H1 (cell line): ENCODE measurements at regions not wholly inside any gene's neighbourhood (a gene's known extent, or its start where the extent isn't known, plus 50 kb on each side); places are given as distances from the start of the nearest gene placed in this dataset.
A peak's percentile ranks its signal among the peaks of the same experiment; 100 is the strongest.

Experiments used
- CTCF ChIA-PET: fragments of 300-600 bp; sonication (Branson Sonifier 250); formaldehyde crosslinking; loops from one replicate; lab custom pipeline; 2021; ENCODE audit not compliant: partially characterized antibody; lab: Charles Lee
- POLR2A ChIA-PET: fragments of 300-600 bp; sonication (Branson Sonifier 250); formaldehyde crosslinking; loops from one replicate; lab custom pipeline; 2021; ENCODE audit warnings: inconsistent platforms; ENCODE audit not compliant: partially characterized antibody; lab: Charles Lee
- DNase-seq, 2 experiments: peaks; one replicate each; pipeline versions ENCODE4 v3.0.0 to v3.0.0-alpha.2; 2010 to 2022; ENCODE audit warnings: low spot score in 2 of 2, low read depth in 1 of 2, mixed read lengths in 1 of 2
- FAIRE-seq: peaks from 2 replicates; lab custom pipeline; 2011; peaks lifted over from hg19 to GRCh38; lab: Jason Lieb, UNC
- H2AFZ ChIP-seq: 2 replicates; pipeline ENCODE4 v1.8.1; 2012; ENCODE audit warnings: low read length, inconsistent platforms
- H2AK5ac ChIP-seq: 2 replicates; pipeline ENCODE4 v1.6.1; 2013; ENCODE audit warnings: low read depth, low read length
- H2BK120ac ChIP-seq: replicated peaks from 2 replicates; pipeline ENCODE3; 2013; ENCODE audit warnings: low read depth, low read length, inconsistent platforms
- H2BK12ac ChIP-seq: 2 replicates; pipeline ENCODE4 v1.6.1; 2013; ENCODE audit warnings: low read depth, low read length
- H2BK15ac ChIP-seq: 2 replicates; pipeline ENCODE4 v1.6.1; 2013; ENCODE audit warnings: low read length
- H2BK20ac ChIP-seq: 2 replicates; pipeline ENCODE4 v1.6.1; 2013; ENCODE audit warnings: low read length
- H2BK5ac ChIP-seq: 2 replicates; pipeline ENCODE4 v1.6.1; 2013; ENCODE audit warnings: low read depth, low read length
- H3K14ac ChIP-seq: 2 replicates; pipeline ENCODE4 v1.6.1; 2013; ENCODE audit warnings: inconsistent platforms; ENCODE audit not compliant: insufficient read length
- H3K18ac ChIP-seq: 2 replicates; pipeline ENCODE4 v1.6.1; 2013; ENCODE audit warnings: low read length; ENCODE audit errors: extremely low read depth
- H3K23ac ChIP-seq: 2 replicates; pipeline ENCODE4 v1.6.1; 2013; ENCODE audit warnings: inconsistent platforms; ENCODE audit not compliant: insufficient read length
- H3K23me2 ChIP-seq: 2 replicates; pipeline ENCODE4 v1.6.1; 2013; ENCODE audit warnings: low read depth, low read length
- H3K27ac ChIP-seq: 2 replicates; pipeline ENCODE4 v1.6.1; 2011; ENCODE audit warnings: low read depth, low read length, inconsistent platforms
- H3K27me3 ChIP-seq, 4 experiments: replicated peaks in 1 of 4; 1 replicate in 1 of 4; 2 replicates in 3 of 4; pipeline versions ENCODE4 v1.6.1 to v1.8.1; 2011 to 2013; ENCODE audit warnings: low read length in 3 of 4, mild to moderate bottlenecking in 3 of 4, inconsistent platforms in 2 of 4, mixed read lengths in 2 of 4, moderate library complexity in 1 of 4; ENCODE audit not compliant: control insufficient read depth in 3 of 4, insufficient read depth in 3 of 4; ENCODE audit errors: extremely low read depth in 1 of 4
- H3K36me3 ChIP-seq, 4 experiments: 2 replicates each; pipeline versions ENCODE4 v1.6.1 to v1.8.1; 2011 to 2013; ENCODE audit warnings: mild to moderate bottlenecking in 4 of 4, low read length in 3 of 4, moderate library complexity in 2 of 4, control low read depth in 1 of 4, inconsistent platforms in 1 of 4; ENCODE audit not compliant: insufficient read depth in 4 of 4, control insufficient read depth in 2 of 4
- H3K4ac ChIP-seq: replicated peaks from 2 replicates; pipeline ENCODE3; 2013; ENCODE audit warnings: low read length, low read depth, mixed read lengths, inconsistent platforms; ENCODE audit not compliant: insufficient read length
- H3K4me1 ChIP-seq, 4 experiments: replicated peaks in 1 of 4; 1 replicate in 1 of 4; 2 replicates in 3 of 4; pipeline versions ENCODE4 v1.6.1 to v1.8.1; 2011 to 2013; ENCODE audit warnings: low read length in 3 of 4, inconsistent platforms in 2 of 4, mixed read lengths in 1 of 4; ENCODE audit not compliant: insufficient read depth in 4 of 4, control insufficient read depth in 3 of 4
- H3K4me2 ChIP-seq, 2 experiments: 2 replicates each; pipeline versions ENCODE4 v1.6.1 to v1.8.1; 2011 to 2013; ENCODE audit warnings: low read depth in 2 of 2, low read length in 2 of 2, control low read depth in 1 of 2, inconsistent platforms in 1 of 2, mild to moderate bottlenecking in 1 of 2; ENCODE audit not compliant: insufficient read depth in 1 of 2
- H3K4me3 ChIP-seq, 4 experiments: fragments of 200-600, 300-600 bp in 1 of 4; sonication (generic), shearing (Covaris generic), sonication (Bioruptor Twin) in 1 of 4; 2 replicates each; pipeline versions ENCODE4 v1.5.1 to v1.8.1; 2011 to 2016; ENCODE audit warnings: low read length in 4 of 4, low read depth in 3 of 4, control low read depth in 2 of 4, inconsistent platforms in 2 of 4, mild to moderate bottlenecking in 2 of 4, mixed read lengths in 1 of 4, moderate library complexity in 1 of 4; ENCODE audit not compliant: insufficient read depth in 2 of 4; ENCODE audit errors: extremely low read depth in 1 of 4
- H3K56ac ChIP-seq: replicated peaks from 2 replicates; pipeline ENCODE3; 2013; ENCODE audit warnings: low read depth, mild to moderate bottlenecking, mixed read lengths, low read length, inconsistent platforms; ENCODE audit not compliant: insufficient read length
- H3K79me1 ChIP-seq: 2 replicates; pipeline ENCODE4 v1.6.1; 2013; ENCODE audit warnings: low read depth, low read length, control low read depth
- H3K79me2 ChIP-seq, 2 experiments: 2 replicates each; pipeline versions ENCODE4 v1.6.1 to v1.8.1; 2012 to 2013; ENCODE audit warnings: low read length in 2 of 2, mild to moderate bottlenecking in 2 of 2, inconsistent platforms in 1 of 2; ENCODE audit not compliant: insufficient read depth in 2 of 2, control insufficient read depth in 1 of 2
- H3K9ac ChIP-seq, 4 experiments: replicated peaks in 1 of 4; 1 replicate in 1 of 4; 2 replicates in 3 of 4; pipeline versions ENCODE4 v1.6.1 to v1.8.1; 2011 to 2013; ENCODE audit warnings: low read depth in 3 of 4, low read length in 3 of 4, control low read depth in 2 of 4, mild to moderate bottlenecking in 2 of 4, moderate library complexity in 2 of 4, inconsistent platforms in 1 of 4; ENCODE audit errors: extremely low read depth in 1 of 4
- H3K9me3 ChIP-seq, 2 experiments: 2 replicates each; pipeline versions ENCODE4 v1.6.1 to v1.8.1; 2012 to 2013; ENCODE audit warnings: mild to moderate bottlenecking in 2 of 2, moderate library complexity in 2 of 2, control low read depth in 1 of 2, inconsistent platforms in 1 of 2, low read depth in 1 of 2, low read length in 1 of 2, mixed read lengths in 1 of 2; ENCODE audit not compliant: insufficient read depth in 2 of 2
- H4K20me1 ChIP-seq, 2 experiments: replicated peaks in 1 of 2; 2 replicates each; pipeline versions ENCODE3 to v1.8.1; 2011 to 2013; ENCODE audit warnings: inconsistent platforms in 2 of 2, low read length in 2 of 2, mild to moderate bottlenecking in 1 of 2; ENCODE audit not compliant: insufficient read depth in 2 of 2, control insufficient read depth in 1 of 2
- H4K5ac ChIP-seq: 2 replicates; pipeline ENCODE4 v1.6.1; 2013; ENCODE audit warnings: low read length, low read depth, mixed read lengths, inconsistent platforms; ENCODE audit not compliant: insufficient read length
- H4K8ac ChIP-seq: 2 replicates; pipeline ENCODE4 v1.8.0; 2013; ENCODE audit warnings: mild to moderate bottlenecking, moderate library complexity, low read length, inconsistent platforms; ENCODE audit not compliant: insufficient read depth; ENCODE audit errors: extremely low read depth
- H4K91ac ChIP-seq: replicated peaks from 2 replicates; pipeline ENCODE3; 2013; ENCODE audit warnings: low read length, mixed read lengths, inconsistent platforms; ENCODE audit not compliant: insufficient read length
- RNF2 ChIP-seq: fragments of 200-900, 300-1000 bp; sonication (generic); IDR thresholded peaks from 2 replicates; pipeline ENCODE4 v1.7.1; 2016; ENCODE audit warnings: borderline replicate concordance, low read depth, mild to moderate bottlenecking, antibody characterized with exemption, low read length; ENCODE audit not compliant: poor library complexity, severe bottlenecking; ENCODE audit errors: missing control alignments
- WGBS, 2 experiments: shearing (Covaris generic) in 1 of 2; methylation state at CpG; one replicate each; pipeline versions ENCODE4 v1.1.6 to v1.1.7; 2013 to 2015; ENCODE audit warnings: low lambda C conversion rate in 2 of 2, mixed read lengths in 2 of 2, inconsistent platforms in 1 of 2, low coverage in 1 of 2, missing lambda C conversion rate in 1 of 2; ENCODE audit not compliant: insufficient replicate concordance in 2 of 2, insufficient coverage in 1 of 2, insufficient read length in 1 of 2; ENCODE audit errors: extremely low coverage in 1 of 2, missing lambda C conversion rate in 1 of 2; 5-methylcytosine and 5-hydroxymethylcytosine counted together

DNA sequence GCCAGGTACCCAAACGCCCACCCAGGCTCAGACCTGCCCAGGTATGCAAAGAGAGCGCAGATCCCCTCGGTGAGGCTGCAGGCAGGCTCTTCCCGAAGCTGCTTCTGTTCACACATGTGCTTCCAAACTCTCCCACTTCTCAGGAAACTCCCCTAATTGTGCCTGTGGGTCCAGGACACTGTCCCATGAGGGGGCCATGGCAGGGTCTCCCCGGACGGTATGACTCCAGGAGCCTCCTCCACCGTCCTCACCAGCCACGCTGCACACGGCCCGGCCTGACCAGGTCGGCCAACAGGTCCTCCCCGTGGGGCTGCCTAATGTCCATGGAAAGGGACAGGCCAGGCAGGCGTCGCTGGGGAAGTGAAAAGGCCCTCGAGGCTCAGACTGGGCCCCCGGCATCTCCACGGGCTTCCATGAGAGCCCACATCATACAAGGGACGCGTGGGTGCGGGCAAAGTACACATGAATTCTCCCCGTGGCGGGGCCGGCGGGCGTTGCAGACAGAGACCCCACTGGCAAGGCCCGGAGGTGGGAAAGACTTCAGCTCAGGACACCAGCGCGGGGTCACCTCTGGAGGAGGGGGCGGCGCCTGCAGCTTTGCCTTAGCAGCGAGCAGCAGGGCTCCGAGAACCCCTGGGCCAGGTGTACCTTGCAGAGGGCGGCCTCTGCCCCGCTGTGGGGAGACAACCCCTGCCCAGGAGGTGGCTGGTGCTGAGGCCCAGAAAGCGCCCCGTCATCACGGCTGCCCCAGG lies 526.1 kb downstream of the BRD1 start:
- Histone ChIP-seq H3K27me3 (no peaks in the 10 kb centered on the region; a peak in 2 of 7 replicates), H4K5ac (no peak overlapping the region), H4K20me1 (peaks cover 0 to 2% of the 10 kb centered on the region in 2 experiments), H3K4ac (peak overlapping the region; percentile 37), H2BK12ac (no peak overlapping the region), H3K14ac (no peak overlapping the region), H2AFZ (no peak overlapping the region), H3K23ac (no peak overlapping the region), H3K56ac (no peak overlapping the region), H3K36me3 (no peaks in the 10 kb centered on the region), H3K23me2 (no peaks in the 10 kb centered on the region; the same call in 1 of the 2 replicates), H3K4me3 (no peak overlapping the region), H2BK5ac (no peak overlapping the region), H3K27ac (no peak overlapping the region), H2BK120ac (no peak overlapping the region), H3K4me2 (no peak overlapping the region), H3K9me3 (no peaks in the 10 kb centered on the region), H3K4me1 (peaks cover 0 to 4% (median 3%) of the 10 kb centered on the region in 4 experiments; a peak in 4 of 7 replicates), H3K79me2 (no peaks in the 10 kb centered on the region), H2AK5ac (no peak overlapping the region), H3K79me1 (no peaks in the 10 kb centered on the region), H2BK15ac (no peak overlapping the region; the same call in 1 of the 2 replicates), H3K18ac (no peak overlapping the region), H2BK20ac (no peak overlapping the region), H4K8ac (no peak overlapping the region), H3K9ac (no peak overlapping the region), H4K91ac (peak overlapping the region; percentile 40)
- CTCF ChIA-PET, result interaction anchor here (0.9 kb wide), 2 partner anchors 235 to 257 kb away, joined by 3 to 5 read pairs; no protein-coding TSS in a partner anchor
- DNase-seq (peak in 1 of 2 experiments; percentile 50), FAIRE-seq (no peak)
- POLR2A ChIA-PET, result no interaction called here
- WGBS, 2 experiments, result 93% methylated on average over 29 of the region's 37 CpGs; no CpG with 5 or more reads in 1 of the 2 experiments
- no peak for TF ChIP-seq RNF2
